ENCODE measurements at regions not wholly inside any gene's neighbourhood (a gene's known extent, or its start where the extent isn't known, plus 50 kb on each side); places are given as distances from the start of the nearest gene placed in this dataset.

- DNase-seq (ENCODE audit: extremely low read depth, low read depth): no peak
Observed at GRCh38 chr1:58908561-58909560, 125.0 kb upstream of the JUN start.

GRCh38 chr1:58909914-58910681 lies 126.3 kb upstream of the JUN start:
- DNase-seq (ENCODE audit: extremely low read depth, low read depth): no peak

DNA sequence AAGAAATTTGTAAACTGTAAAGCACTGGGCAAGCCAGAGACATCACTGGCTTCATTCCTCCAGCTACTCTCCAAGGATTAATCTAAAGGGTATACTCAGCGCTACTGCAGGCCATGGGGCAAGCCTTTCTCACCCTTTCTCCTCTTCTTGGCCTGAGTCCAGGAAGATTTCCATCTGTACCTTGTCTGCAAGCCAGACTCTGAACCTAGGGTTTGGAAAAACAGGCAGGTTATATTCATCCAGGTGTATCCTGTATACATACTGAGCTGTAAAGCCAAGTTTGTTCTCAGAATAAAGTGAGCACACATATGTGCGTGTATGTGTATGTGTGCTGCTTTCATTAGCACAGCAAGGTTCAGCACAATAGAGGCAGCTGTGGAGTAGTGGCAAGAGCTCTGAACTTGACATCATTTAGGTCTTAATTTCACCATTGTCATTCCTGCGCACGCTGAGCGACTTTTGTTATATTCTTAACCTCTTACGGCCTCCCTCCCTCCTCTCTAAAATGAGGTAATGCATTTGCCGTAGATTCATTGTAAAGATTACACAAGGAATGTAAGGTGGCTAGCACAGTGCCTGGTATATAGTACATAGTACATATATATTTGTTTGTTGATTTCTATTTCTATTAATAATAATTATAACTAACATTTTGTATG lies 128.1 kb upstream of the JUN start:
- no peak for DNase-seq (ENCODE audit: extremely low read depth, low read depth)

DNA sequence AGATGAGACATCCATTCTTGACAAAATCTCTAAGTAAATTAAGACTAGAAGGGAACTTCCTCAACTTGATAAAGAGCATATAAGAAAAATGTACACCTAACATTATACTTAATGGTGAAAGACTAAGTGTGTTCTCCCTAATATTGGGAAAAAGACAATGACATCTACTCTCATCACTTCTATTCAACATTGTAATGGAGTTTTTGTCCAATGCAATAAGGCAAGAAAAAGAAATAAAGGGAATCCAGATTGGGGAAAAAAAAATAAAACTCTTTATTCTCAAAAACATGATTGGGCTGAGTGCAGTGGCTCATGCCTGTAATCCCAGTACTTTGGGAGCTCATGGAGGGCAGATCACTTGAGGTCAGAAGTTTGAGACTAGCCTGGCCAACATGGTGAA lies 131.1 kb upstream of the JUN start:
- DNase-seq (ENCODE audit: extremely low read depth, low read depth): no peak

GRCh38 chr1:58917436-58917835 lies 133.6 kb upstream of the JUN start:
- no peak for DNase-seq (ENCODE audit: extremely low read depth, low read depth)

GRCh38 chr1:58919226-58919958 lies 135.5 kb upstream of the JUN start:
- no peak for DNase-seq (ENCODE audit: extremely low read depth, low read depth)

GRCh38 chr1:58919959-58920321 lies 136.1 kb upstream of the JUN start:
- DNase-seq (ENCODE audit: extremely low read depth, low read depth): no peak

DNA sequence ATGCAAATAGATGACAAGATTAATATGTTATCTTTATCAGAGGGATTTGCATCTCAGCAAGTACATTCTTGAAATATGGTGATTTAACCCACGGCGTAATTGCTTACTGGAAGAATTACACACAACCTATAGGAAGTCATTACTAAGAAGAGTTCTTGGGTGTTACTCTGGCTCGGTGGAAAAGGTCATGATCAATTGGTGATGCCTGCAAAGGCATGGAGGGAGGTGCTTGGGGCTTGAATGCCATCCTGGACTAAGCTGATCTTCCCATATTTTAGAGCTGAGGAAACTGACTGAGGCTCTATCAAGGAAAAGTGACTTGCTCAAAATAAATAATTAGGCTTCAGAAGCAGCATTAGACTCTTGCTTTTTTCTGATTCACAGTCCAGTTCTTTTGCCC lies 137.5 kb upstream of the JUN start:
- DNase-seq (ENCODE audit: extremely low read depth, low read depth): no peak

GRCh38 chr1:58921751-58922150 lies 137.9 kb upstream of the JUN start:
- no peak for DNase-seq (ENCODE audit: extremely low read depth, low read depth)

DNA sequence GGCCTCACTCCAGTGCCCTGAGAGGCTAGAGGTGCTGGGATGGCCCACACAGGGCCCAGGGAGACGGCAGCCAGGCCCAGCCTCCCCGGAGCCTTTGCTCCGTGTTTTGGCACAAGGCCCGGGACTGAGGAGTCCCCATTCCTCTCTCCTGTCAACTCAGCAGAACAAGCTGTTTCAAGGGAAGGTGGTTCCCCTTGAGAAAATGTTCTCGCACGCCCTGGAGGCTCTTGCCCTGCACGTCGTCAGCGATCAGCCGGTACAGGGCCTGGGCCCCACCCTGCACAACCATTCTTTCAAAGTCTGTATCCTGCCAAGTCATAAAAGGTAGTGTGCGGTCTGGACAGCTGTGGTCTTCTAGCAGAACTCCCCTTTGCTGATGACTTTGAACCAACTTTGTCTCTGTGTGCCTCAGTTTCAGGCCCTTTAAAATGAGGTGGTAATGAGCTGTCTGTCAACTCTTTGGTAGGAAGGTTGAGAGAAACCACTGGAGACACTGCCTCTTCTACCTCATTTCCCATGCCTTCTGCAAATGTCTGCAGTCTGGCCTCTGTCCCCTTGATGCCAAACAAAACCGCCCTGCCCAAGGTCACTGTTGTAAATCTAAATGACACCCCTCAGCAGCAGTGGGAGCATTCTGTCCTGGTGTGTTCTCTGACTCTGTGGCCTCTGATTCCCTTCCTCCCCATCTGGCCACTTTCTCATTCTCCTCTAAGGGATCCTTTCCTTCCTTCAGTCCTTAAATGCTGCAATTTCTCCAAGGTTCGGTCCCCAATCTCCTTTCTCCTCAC lies 138.6 kb upstream of the JUN start:
- no peak for DNase-seq (ENCODE audit: extremely low read depth, low read depth)

- no peak for DNase-seq (ENCODE audit: extremely low read depth, low read depth)
Observed at GRCh38 chr1:58923090-58923470, 139.2 kb upstream of the JUN start.

GRCh38 chr1:58924016-58924565 lies 140.2 kb upstream of the JUN start:
- DNase-seq (ENCODE audit: extremely low read depth, low read depth): no peak

DNA sequence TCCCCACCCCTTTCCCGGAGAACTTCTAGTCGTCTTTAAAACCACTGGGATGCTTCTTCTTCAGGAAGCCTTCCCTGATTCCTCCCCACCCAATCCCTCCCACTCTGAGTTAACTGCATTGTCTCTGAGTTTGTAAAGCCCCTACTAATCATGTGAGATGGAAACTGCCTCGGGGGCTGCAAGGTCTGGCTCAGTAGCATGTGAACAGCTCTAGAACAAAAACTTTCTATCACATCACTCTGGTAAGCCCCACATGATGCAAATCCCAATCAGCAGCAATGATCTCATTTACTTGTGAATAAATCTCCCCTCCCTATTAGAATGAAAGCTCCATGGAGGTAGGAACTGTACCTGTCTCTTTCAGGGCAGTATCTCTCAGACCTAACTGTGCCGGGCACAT lies 141.0 kb upstream of the JUN start:
- DNase-seq (ENCODE audit: extremely low read depth, low read depth): no peak

GRCh38 chr1:58925247-58925646 lies 141.4 kb upstream of the JUN start:
- DNase-seq (ENCODE audit: extremely low read depth, low read depth): no peak

- DNase-seq (ENCODE audit: extremely low read depth, low read depth): no peak
Observed at GRCh38 chr1:58926152-58926551, 142.3 kb upstream of the JUN start.

DNA sequence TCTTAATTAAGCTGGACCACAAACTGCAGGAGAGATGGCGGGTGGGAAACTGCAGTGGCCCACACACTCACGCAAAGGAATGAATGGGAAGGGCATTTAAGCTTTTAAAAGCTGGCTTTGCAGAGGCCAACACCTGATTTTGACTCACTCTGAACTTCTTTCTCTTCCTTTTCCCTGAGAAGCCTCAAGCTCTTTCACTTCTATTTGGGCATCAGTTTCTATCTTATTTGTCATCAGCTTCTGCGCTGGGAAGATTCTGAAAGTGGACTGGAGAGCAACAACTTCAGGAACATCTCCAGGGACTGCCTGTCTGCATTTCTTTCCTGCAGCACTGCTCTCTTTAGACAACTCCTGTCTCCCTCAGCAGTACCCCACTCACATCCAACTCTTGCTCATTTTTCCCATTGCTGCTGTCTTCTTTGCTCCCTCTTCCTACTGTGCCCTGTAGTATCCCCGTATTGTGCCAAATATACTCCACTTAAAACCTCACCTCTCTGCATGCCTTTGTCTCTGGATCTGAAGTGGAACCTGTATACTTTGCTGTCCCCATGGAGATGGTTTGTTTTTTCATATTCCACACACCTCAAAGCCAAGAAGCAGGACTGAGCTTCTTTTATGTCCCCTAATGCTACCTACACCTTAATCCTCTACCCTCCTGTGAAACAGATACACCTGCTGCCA lies 143.3 kb upstream of the JUN start:
- no peak for DNase-seq (ENCODE audit: extremely low read depth, low read depth)

DNA sequence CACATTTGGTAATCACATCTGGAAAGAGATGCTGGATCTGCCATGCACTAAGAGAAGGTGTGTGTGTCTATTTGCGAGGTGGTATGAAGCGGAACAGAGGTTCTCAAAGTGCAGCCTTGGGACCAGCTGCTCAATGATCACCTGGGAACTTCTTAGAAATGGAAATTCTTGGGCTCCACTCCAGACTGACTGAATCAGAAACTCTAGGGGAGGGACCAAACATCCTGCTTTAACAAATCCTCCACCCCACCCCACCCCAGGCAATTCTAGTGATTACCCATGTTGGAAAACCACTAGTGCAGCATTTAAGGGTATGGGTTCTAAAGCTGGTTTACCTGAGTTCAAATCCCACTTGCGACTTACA lies 143.9 kb upstream of the JUN start:
- no peak for DNase-seq (ENCODE audit: extremely low read depth, low read depth)

GRCh38 chr1:58928514-58928913 lies 144.7 kb upstream of the JUN start:
- DNase-seq (ENCODE audit: extremely low read depth, low read depth): no peak

DNA sequence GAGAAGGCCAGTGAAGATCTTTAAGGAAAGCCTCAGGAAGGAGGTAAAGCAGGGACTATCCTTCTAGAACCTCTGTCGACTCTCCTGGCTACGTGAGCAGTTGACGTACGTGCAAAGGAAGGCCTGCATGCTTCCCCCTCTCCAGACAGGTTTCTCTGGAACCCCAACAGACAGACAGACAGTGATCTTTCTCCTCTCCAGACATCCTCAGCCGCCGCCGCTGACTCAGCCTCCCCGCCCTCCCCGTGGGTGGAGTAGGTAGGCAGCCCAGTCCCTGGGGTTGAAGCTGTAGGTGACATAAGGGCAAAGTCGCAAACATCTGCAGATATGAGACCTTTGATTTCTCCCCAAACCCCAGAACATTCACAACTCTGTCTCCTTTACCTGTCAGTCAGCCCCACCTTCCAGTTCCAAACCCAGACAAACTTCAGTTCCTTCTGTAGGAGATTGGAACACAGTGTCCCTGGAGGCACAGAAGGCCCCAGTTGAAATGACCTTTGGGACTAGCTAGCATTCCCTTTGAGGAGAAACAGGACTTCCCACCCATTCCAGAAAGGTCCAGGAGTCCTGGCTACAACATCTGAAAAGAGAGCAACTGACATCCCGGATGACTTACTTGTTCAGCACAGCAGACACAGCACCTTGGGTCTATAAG lies 146.0 kb upstream of the JUN start:
- DNase-seq (ENCODE audit: extremely low read depth, low read depth): no peak

Measured in NCI-H460 (cell line).